IMR-90 (cell line): ENCODE measurements at regions not wholly inside any gene's neighbourhood (a gene's known extent, or its start where the extent isn't known, plus 50 kb on each side); places are given as distances from the start of the nearest gene placed in this dataset.

ENCODE experiments used
- ATAC-seq: fragments of 200-7000 bp; cut with Tn5 transposase; 2 replicates; pipeline ENCODE4 v1.9.1; 2020; ENCODE audit warnings: low read depth, mild to moderate bottlenecking, moderate library complexity
- BruUV-seq: library from RNA; stranded (reverse); fragments of 400-500 nt; replicated peaks from 2 replicates; lab custom pipeline; 2021; lab: Mats Ljungman, UMichigan
- CTCF ChIA-PET: fragments of 300-600 bp; formaldehyde crosslinking; extraction: SDS; loops from one replicate; lab custom pipeline; 2021; ENCODE audit warnings: antibody characterized with exemption; lab: Yijun Ruan, JAX
- POLR2A ChIA-PET: fragments of 300-600 bp; sonication (Branson Sonifier 250); formaldehyde crosslinking; loops from one replicate; lab custom pipeline; 2022; ENCODE audit warnings: antibody characterized with exemption; ENCODE audit not compliant: unreplicated experiment; lab: Charles Lee
- DNase-seq: peaks from one replicate; pipeline ENCODE4 v3.0.0; 2013
- H2AFZ ChIP-seq: replicated peaks from 2 replicates; pipeline ENCODE3; 2013; ENCODE audit warnings: low read length, mild to moderate bottlenecking; ENCODE audit not compliant: poor library complexity
- H2AK5ac ChIP-seq: 2 replicates; pipeline ENCODE4 v1.6.1; 2013; ENCODE audit warnings: low read depth, low read length, inconsistent platforms
- H2AK9ac ChIP-seq: replicated peaks from 2 replicates; pipeline ENCODE3; 2013; ENCODE audit warnings: mild to moderate bottlenecking, low read depth, low read length, moderate library complexity; ENCODE audit not compliant: poor library complexity
- H2BK120ac ChIP-seq: 2 replicates; pipeline ENCODE4 v1.6.1; 2013; ENCODE audit warnings: low read depth, low read length, inconsistent platforms
- H2BK15ac ChIP-seq: 3 replicates; pipeline ENCODE4 v1.6.1; 2013; ENCODE audit warnings: low read depth, low read length, inconsistent platforms
- H2BK20ac ChIP-seq: 2 replicates; pipeline ENCODE4 v1.6.1; 2013; ENCODE audit warnings: low read depth, mild to moderate bottlenecking, inconsistent platforms, low read length, moderate library complexity
- H2BK5ac ChIP-seq: 2 replicates; pipeline ENCODE4 v1.6.1; 2013; ENCODE audit warnings: mild to moderate bottlenecking, low read depth, low read length, inconsistent platforms; ENCODE audit not compliant: poor library complexity, severe bottlenecking
- H3K14ac ChIP-seq: replicated peaks from 2 replicates; pipeline ENCODE4 v1.6.1; 2013; ENCODE audit warnings: low read depth, low read length, inconsistent platforms
- H3K18ac ChIP-seq: 2 replicates; pipeline ENCODE4 v1.6.1; 2013; ENCODE audit warnings: low read depth, low read length, control low read depth
- H3K23ac ChIP-seq: 2 replicates; pipeline ENCODE4 v1.6.1; 2013; ENCODE audit warnings: low read depth, low read length, inconsistent platforms
- H3K27ac ChIP-seq: 2 replicates; pipeline ENCODE4 v1.5.1; 2013; ENCODE audit warnings: mild to moderate bottlenecking, control low read depth, low read length; ENCODE audit not compliant: insufficient read depth
- H3K27me3 ChIP-seq: 2 replicates; pipeline ENCODE4 v1.6.1; 2013; ENCODE audit warnings: low read length; ENCODE audit not compliant: control insufficient read depth, insufficient read depth
- H3K36me3 ChIP-seq: 2 replicates; pipeline ENCODE4 v1.6.1; 2013; ENCODE audit warnings: low read length, mixed read lengths; ENCODE audit not compliant: control insufficient read depth, insufficient read depth
- H3K4ac ChIP-seq: 2 replicates; pipeline ENCODE4 v1.6.1; 2013; ENCODE audit warnings: low read depth, low read length, inconsistent platforms
- H3K4me1 ChIP-seq: 2 replicates; pipeline ENCODE4 v1.6.1; 2013; ENCODE audit warnings: low read length, mixed read lengths; ENCODE audit not compliant: control insufficient read depth, insufficient read depth
- H3K4me2 ChIP-seq: 2 replicates; pipeline ENCODE4 v1.6.1; 2013; ENCODE audit warnings: low read depth, mild to moderate bottlenecking, control low read depth, low read length, moderate library complexity
- H3K4me3 ChIP-seq: 2 replicates; pipeline ENCODE4 v1.5.1; 2013; ENCODE audit warnings: low read depth, mild to moderate bottlenecking, control low read depth, low read length, moderate library complexity; ENCODE audit not compliant: insufficient read depth
- H3K56ac ChIP-seq: 2 replicates; pipeline ENCODE4 v1.6.1; 2013; ENCODE audit warnings: low read length, inconsistent platforms; ENCODE audit not compliant: insufficient read depth; ENCODE audit errors: extremely low read depth
- H3K79me1 ChIP-seq, 2 experiments: 2 replicates each; pipeline ENCODE4 v1.6.1; 2013; ENCODE audit warnings: low read length in 2 of 2, inconsistent platforms in 1 of 2, low read depth in 1 of 2
- H3K9ac ChIP-seq: 2 replicates; pipeline ENCODE4 v1.6.1; 2013; ENCODE audit warnings: low read depth, low read length, control low read depth
- H3K9me1 ChIP-seq: 2 replicates; pipeline ENCODE4 v1.6.1; 2013; ENCODE audit warnings: low read length, inconsistent platforms; ENCODE audit not compliant: insufficient read depth
- H3K9me3 ChIP-seq: 2 replicates; pipeline ENCODE4 v1.6.1; 2013; ENCODE audit warnings: low read length; ENCODE audit not compliant: control insufficient read depth, insufficient read depth
- H4K20me1 ChIP-seq: 2 replicates; pipeline ENCODE4 v1.6.1; 2013; ENCODE audit warnings: low read length, inconsistent platforms; ENCODE audit not compliant: insufficient read depth
- H4K5ac ChIP-seq: 2 replicates; pipeline ENCODE4 v1.6.1; 2013; ENCODE audit warnings: mild to moderate bottlenecking, low read depth, low read length, control low read depth
- H4K8ac ChIP-seq, 2 experiments: 2 replicates each; pipeline ENCODE4 v1.6.1; 2013; ENCODE audit warnings: low read depth in 2 of 2, low read length in 2 of 2, control low read depth in 1 of 2, inconsistent platforms in 1 of 2
- H4K91ac ChIP-seq: 2 replicates; pipeline ENCODE4 v1.6.1; 2013; ENCODE audit warnings: low read depth, low read length, inconsistent platforms; ENCODE audit not compliant: insufficient read depth
- CEBPB ChIP-seq: IDR thresholded peaks from 2 replicates; pipeline ENCODE4 v1.6.1; 2012; ENCODE audit warnings: low read depth, low read length, improper control_type of control experiment
- CTCF ChIP-seq: conservative IDR thresholded peaks from 2 replicates; pipeline ENCODE4 v1.5.1; 2012; ENCODE audit warnings: mild to moderate bottlenecking, low read depth, low read length, improper control_type of control experiment
- ELK1 ChIP-seq: fragments of 150-350 bp; IDR thresholded peaks from 2 replicates; pipeline ENCODE4 v1.6.1; 2016; ENCODE audit warnings: low read depth, mild to moderate bottlenecking, low read length, moderate library complexity, borderline replicate concordance
- MAZ ChIP-seq: IDR thresholded peaks from 2 replicates; pipeline ENCODE4 v1.6.1; 2012; ENCODE audit warnings: low read depth, mild to moderate bottlenecking, low read length, improper control_type of control experiment, moderate library complexity, borderline replicate concordance
- NFE2L2 ChIP-seq: fragments of 150-350 bp; IDR thresholded peaks from 2 replicates; pipeline ENCODE4 v1.6.1; 2016; ENCODE audit warnings: low read depth, mild to moderate bottlenecking, low read length
- POLR2A ChIP-seq: IDR thresholded peaks from 2 replicates; pipeline ENCODE4 v1.6.1; 2012; ENCODE audit warnings: mild to moderate bottlenecking, low read depth, low read length
- RAD21 ChIP-seq: IDR thresholded peaks from 2 replicates; pipeline ENCODE4 v1.6.1; 2012; ENCODE audit warnings: low read length, improper control_type of control experiment
- RFX5 ChIP-seq: IDR thresholded peaks from 2 replicates; pipeline ENCODE4 v1.8.0; 2012; ENCODE audit warnings: low read depth, mild to moderate bottlenecking, low read length, moderate library complexity
- SMC3 ChIP-seq: fragments of 150-350 bp; IDR thresholded peaks from 2 replicates; pipeline ENCODE4 v1.6.1; 2016; ENCODE audit warnings: low read depth, mild to moderate bottlenecking, antibody characterized with exemption, low read length, moderate library complexity
- WGBS, 2 experiments: methylation state at CpG; one replicate each; pipeline versions ENCODE4 v1.1.5 to v1.1.7; 2013; ENCODE audit warnings: missing lambda C conversion rate in 2 of 2; ENCODE audit not compliant: insufficient read length in 1 of 2; ENCODE audit errors: extremely low coverage in 2 of 2; 5-methylcytosine and 5-hydroxymethylcytosine counted together
- dilution Hi-C: fragments of 300-500 bp; cut with HindIII; formaldehyde crosslinking; loops from one replicate; pipeline ENCODE4 v1.14.3; 2018; ENCODE audit warnings: low sequenced_read_pairs; ENCODE audit not compliant: unreplicated experiment
- in situ Hi-C: fragments of 300-500 bp; cut with MboI; formaldehyde crosslinking; loops from 3 replicates; pipeline ENCODE4 v1.14.3; 2019; ENCODE audit warnings: low sequenced_read_pairs, inconsistent platforms, mixed read lengths
- intact Hi-C: fragments of 100-400 bp; cut with micrococcal nuclease; formaldehyde crosslinking; loops from 2 replicates; pipeline ENCODE4 v1.10.0; 2022

GRCh38 chr21:43364261-43364510 is 62.7 kb downstream of the SIK1 start:
- Histone ChIP-seq H2AK9ac (no peak overlapping the region), H2BK5ac (no peak overlapping the region)
- dilution Hi-C loops, result no loop called here

More at GRCh38 chr21:43364261-43364510, 62.7 kb downstream of the SIK1 start:
- no peak overlapping the region for H4K91ac ChIP-seq
- no peak overlapping the region for H2AK5ac ChIP-seq
- H4K20me1 ChIP-seq, result no peaks in the 10 kb centered on the region
- no peak overlapping the region for H3K27ac ChIP-seq
- H3K4me1 ChIP-seq, result peaks cover 10% of the 10 kb centered on the region
- ChIA-PET POLR2A (no interaction called here), CTCF (no interaction called here)
- no peaks in the 10 kb centered on the region; a peak in 1 of 4 replicates for H3K79me1 ChIP-seq
- H3K27me3 ChIP-seq, result no peaks in the 10 kb centered on the region
- in situ Hi-C loops, result no loop called here
- no peak for DNase-seq
- no peak overlapping the region for H3K18ac ChIP-seq
- no peak overlapping the region for H3K4ac ChIP-seq
- no peak overlapping the region for H3K4me2 ChIP-seq
- no peak overlapping the region for H3K23ac ChIP-seq
- H3K9me3 ChIP-seq, result no peaks in the 10 kb centered on the region
- no peak overlapping the region for H3K4me3 ChIP-seq
- H4K8ac ChIP-seq, result no peak overlapping the region
- no peak overlapping the region for H2BK120ac ChIP-seq
- TF ChIP-seq MAZ (no peak), ELK1 (no peak), RAD21 (no peak), CEBPB (no peak), CTCF (no peak), NFE2L2 (no peak), POLR2A (no peak), RFX5 (no peak), SMC3 (no peak)
- H2AFZ ChIP-seq, result no peak overlapping the region
- H3K9ac ChIP-seq, result no peak overlapping the region
- intact Hi-C loops, result no loop called here
- no peak overlapping the region for H3K14ac ChIP-seq
- no TSS peak for BruUV-seq
- WGBS, 2 experiments, result 91% methylated on average over 6 of the region's 7 CpGs; no CpG with 5 or more reads in 1 of the 2 experiments
- H2BK20ac ChIP-seq, result no peak overlapping the region
- peaks cover 11% of the 10 kb centered on the region for H3K9me1 ChIP-seq
- no peak for ATAC-seq
- no peak overlapping the region for H4K5ac ChIP-seq
- no peak overlapping the region for H3K56ac ChIP-seq
- H2BK15ac ChIP-seq, result no peak overlapping the region
- no peaks in the 10 kb centered on the region for H3K36me3 ChIP-seq
